ENCODE measurements at regions not wholly inside any gene's neighbourhood (a gene's known extent, or its start where the extent isn't known, plus 50 kb on each side); places are given as distances from the start of the nearest gene placed in this dataset.

DNA sequence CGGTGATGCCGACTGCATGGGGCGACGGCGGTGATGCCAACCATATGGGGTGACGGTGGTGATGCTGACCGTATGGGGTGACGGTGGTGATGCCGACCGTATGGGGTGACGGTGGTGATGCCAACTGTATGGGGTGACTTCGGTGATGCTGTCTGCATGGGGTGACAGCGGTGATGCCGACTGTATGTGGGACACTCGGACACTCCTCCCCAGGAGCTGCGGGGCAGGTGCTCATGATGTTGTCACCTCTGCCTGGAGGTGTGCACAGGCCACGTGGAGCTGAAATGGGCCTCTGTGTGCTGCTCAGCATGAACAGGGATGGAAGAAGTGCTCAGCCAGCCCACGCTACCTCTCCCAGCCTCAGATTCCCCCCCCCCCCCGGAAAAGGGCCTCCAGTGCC is 171.8 kb downstream of the OLFM1 start:
- Histone ChIP-seq H3K27me3 (ENCODE audit: insufficient read depth, low read depth) (no peaks in the 10 kb centered on the region; the same call in 1 of the 2 replicates), H2AFZ (ENCODE audit: low read depth) (no peak overlapping the region), H3K36me3 (ENCODE audit: insufficient read depth) (no peaks in the 10 kb centered on the region), H3K4me2 (no peak overlapping the region), H3K79me2 (ENCODE audit: insufficient read depth, low read depth) (no peaks in the 10 kb centered on the region), H3K4me1 (ENCODE audit: low read depth, poor library complexity, severe bottlenecking) (no peaks in the 10 kb centered on the region), H3K9ac (no peak overlapping the region), H3K4me3 (IDR thresholded peaks at IDR 0.05; ENCODE audit: insufficient read depth, low read depth, low read length) (no peak overlapping the region), H3K27ac (no peak overlapping the region), H4K20me1 (ENCODE audit: insufficient read depth) (no peaks in the 10 kb centered on the region)
- TF ChIP-seq, protein P1, sequence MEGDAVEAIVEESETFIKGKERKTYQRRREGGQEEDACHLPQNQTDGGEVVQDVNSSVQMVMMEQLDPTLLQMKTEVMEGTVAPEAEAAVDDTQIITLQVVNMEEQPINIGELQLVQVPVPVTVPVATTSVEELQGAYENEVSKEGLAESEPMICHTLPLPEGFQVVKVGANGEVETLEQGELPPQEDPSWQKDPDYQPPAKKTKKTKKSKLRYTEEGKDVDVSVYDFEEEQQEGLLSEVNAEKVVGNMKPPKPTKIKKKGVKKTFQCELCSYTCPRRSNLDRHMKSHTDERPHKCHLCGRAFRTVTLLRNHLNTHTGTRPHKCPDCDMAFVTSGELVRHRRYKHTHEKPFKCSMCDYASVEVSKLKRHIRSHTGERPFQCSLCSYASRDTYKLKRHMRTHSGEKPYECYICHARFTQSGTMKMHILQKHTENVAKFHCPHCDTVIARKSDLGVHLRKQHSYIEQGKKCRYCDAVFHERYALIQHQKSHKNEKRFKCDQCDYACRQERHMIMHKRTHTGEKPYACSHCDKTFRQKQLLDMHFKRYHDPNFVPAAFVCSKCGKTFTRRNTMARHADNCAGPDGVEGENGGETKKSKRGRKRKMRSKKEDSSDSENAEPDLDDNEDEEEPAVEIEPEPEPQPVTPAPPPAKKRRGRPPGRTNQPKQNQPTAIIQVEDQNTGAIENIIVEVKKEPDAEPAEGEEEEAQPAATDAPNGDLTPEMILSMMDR (conservative IDR thresholded peaks at IDR 0.05; ENCODE audit: low read depth, low read length) = no peak

DNA sequence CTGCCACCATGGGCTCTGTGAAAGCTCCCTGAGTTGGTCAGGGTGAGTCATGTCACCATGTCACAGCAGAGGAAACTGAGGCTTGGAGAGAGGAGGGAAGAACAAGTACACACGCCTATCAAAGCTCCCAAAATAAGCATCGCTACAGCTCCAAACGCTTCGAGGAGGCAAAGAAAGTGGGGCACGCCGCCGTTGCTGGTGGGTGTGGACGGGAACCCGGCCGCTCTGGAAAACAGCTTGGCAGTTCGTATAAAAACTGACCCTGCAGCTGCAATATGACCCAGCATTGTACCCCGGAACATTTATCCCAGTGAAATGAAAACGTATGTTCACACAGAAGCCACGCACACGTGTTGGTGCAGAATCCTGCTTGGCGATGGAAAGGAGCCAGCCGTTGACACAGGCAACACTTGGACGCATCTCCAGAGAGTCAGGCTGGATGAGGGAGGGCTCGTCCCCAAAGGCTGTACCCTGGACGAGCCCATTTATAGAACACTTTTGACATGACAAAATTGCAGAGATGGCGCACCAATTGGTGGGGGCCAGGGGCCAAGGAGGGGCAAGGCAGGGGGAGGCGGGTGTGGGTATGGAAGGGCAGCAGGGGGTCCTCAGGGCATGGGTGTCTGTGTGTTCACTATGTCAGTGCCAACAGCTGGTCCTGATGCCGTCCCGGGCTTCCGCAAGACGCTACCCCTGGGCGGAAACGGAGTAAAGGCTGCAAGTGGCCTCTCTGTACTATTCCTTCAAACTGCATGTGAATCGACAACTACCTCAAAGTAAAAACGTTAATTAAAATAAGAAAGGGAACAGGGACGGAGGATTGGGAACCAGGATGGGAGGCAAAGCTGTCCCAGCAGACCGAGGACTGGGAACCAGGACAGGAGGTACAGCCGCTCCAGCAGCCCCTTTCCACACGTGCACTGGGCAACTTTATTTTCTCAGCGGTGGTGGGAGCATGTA is 173.0 kb downstream of the OLFM1 start:
- Histone ChIP-seq H3K36me3 (ENCODE audit: insufficient read depth) (no peaks in the 10 kb centered on the region), H3K27me3 (ENCODE audit: insufficient read depth, low read depth) (no peaks in the 10 kb centered on the region; the same call in 1 of the 2 replicates), H3K79me2 (ENCODE audit: insufficient read depth, low read depth) (no peaks in the 10 kb centered on the region), H3K4me1 (ENCODE audit: low read depth, poor library complexity, severe bottlenecking) (no peaks in the 10 kb centered on the region), H3K4me3 (IDR thresholded peaks at IDR 0.05; ENCODE audit: insufficient read depth, low read depth, low read length) (no peak overlapping the region), H3K27ac (no peak overlapping the region), H3K9ac (no peak overlapping the region), H3K4me2 (no peak overlapping the region), H4K20me1 (ENCODE audit: insufficient read depth) (no peaks in the 10 kb centered on the region), H2AFZ (ENCODE audit: low read depth) (no peak overlapping the region)
- TF ChIP-seq, protein P1 (conservative IDR thresholded peaks at IDR 0.05; ENCODE audit: low read depth, low read length) = no peak

DNA sequence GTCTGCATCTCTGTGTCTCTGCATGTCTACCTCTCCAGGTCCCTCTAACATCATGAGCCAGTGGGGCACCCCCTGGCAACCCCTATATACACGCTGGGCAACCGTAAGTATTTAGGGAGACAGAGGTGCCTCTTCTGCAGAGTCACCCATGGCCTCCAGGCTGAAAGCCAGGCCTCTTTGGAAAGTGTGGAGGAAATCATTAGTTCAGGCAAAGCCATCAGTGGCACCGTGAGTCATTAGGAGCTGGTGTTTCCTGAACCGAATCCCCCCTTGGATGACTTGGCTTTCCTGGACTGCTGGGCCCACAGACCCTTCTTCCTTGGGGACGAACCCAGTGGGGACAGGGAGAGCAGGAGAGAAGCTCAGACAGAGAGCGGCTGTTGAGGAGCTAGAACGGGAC is 174.8 kb downstream of the OLFM1 start:
- no peaks in the 10 kb centered on the region for H3K4me1 ChIP-seq (ENCODE audit: low read depth, poor library complexity, severe bottlenecking)
- TF ChIP-seq, protein P1 (conservative IDR thresholded peaks at IDR 0.05; ENCODE audit: low read depth, low read length) = no peak
- no peaks in the 10 kb centered on the region for H3K36me3 ChIP-seq (ENCODE audit: insufficient read depth)
- H3K27me3 ChIP-seq (ENCODE audit: insufficient read depth, low read depth) = peaks cover 2% of the 10 kb centered on the region; the same call in 1 of the 2 replicates
- H3K27ac ChIP-seq = no peak overlapping the region
- H3K4me2 ChIP-seq = no peak overlapping the region
- H2AFZ ChIP-seq (ENCODE audit: low read depth) = no peak overlapping the region
- H4K20me1 ChIP-seq (ENCODE audit: insufficient read depth) = no peaks in the 10 kb centered on the region
- H3K9ac ChIP-seq = no peak overlapping the region
- H3K79me2 ChIP-seq (ENCODE audit: insufficient read depth, low read depth) = no peaks in the 10 kb centered on the region
- H3K4me3 ChIP-seq (IDR thresholded peaks at IDR 0.05; ENCODE audit: insufficient read depth, low read depth, low read length) = no peak overlapping the region

DNA sequence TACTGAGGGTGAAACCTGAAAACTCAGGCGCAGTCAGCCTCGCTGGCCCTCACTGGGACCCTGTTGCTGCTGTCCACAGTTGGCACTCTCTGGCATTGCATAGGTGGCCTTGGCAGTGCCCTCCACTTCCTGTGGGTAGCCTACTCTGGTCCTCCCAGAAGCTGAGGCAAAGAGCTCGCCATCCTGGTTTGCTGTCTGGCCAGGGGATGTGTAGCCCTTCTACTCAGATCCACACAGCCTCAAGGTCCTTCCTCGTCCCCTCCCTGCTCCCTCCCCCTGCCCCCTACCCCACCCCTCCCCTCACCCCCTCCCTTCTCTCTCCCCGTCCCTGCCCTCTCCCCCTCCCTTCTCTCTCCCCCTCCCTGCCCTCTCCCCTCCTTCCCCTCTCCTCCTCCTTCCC is 176.0 kb downstream of the OLFM1 start:
- no peak overlapping the region for H3K9ac ChIP-seq
- no peak overlapping the region for H3K4me2 ChIP-seq
- no peaks in the 10 kb centered on the region for H3K36me3 ChIP-seq (ENCODE audit: insufficient read depth)
- TF ChIP-seq, protein P1 (conservative IDR thresholded peaks at IDR 0.05; ENCODE audit: low read depth, low read length) = no peak
- H2AFZ ChIP-seq (ENCODE audit: low read depth) = no peak overlapping the region
- H3K79me2 ChIP-seq (ENCODE audit: insufficient read depth, low read depth) = no peaks in the 10 kb centered on the region
- no peak overlapping the region for H3K27ac ChIP-seq
- H3K4me3 ChIP-seq (IDR thresholded peaks at IDR 0.05; ENCODE audit: insufficient read depth, low read depth, low read length) = no peak overlapping the region
- no peaks in the 10 kb centered on the region for H4K20me1 ChIP-seq (ENCODE audit: insufficient read depth)
- H3K27me3 ChIP-seq (ENCODE audit: insufficient read depth, low read depth) = peaks cover 4% of the 10 kb centered on the region; the same call in 1 of the 2 replicates
- H3K4me1 ChIP-seq (ENCODE audit: low read depth, poor library complexity, severe bottlenecking) = no peaks in the 10 kb centered on the region
